IMR-90 (cell line): ENCODE measurements at regions not wholly inside any gene's neighbourhood (a gene's known extent, or its start where the extent isn't known, plus 50 kb on each side); places are given as distances from the start of the nearest gene placed in this dataset.

Experiments used
- CEBPB ChIP-seq: IDR thresholded peaks from 2 replicates; pipeline ENCODE4 v1.6.1; 2012; ENCODE audit warnings: low read depth, low read length, improper control_type of control experiment
- CHD1 ChIP-seq: IDR thresholded peaks from 2 replicates; pipeline ENCODE4 v1.6.1; 2012; ENCODE audit warnings: low read depth, low read length, improper control_type of control experiment
- FOS ChIP-seq: fragments of 150-350 bp; IDR thresholded peaks from 2 replicates; pipeline ENCODE4 v1.6.1; 2016; ENCODE audit warnings: low read depth, low read length
- MAFK ChIP-seq: IDR thresholded peaks from 2 replicates; pipeline ENCODE4 v1.6.1; 2012; ENCODE audit warnings: low read depth, low read length, improper control_type of control experiment
- MAZ ChIP-seq: IDR thresholded peaks from 2 replicates; pipeline ENCODE4 v1.6.1; 2012; ENCODE audit warnings: low read depth, mild to moderate bottlenecking, low read length, improper control_type of control experiment, moderate library complexity, borderline replicate concordance
- POLR2A ChIP-seq: IDR thresholded peaks from 2 replicates; pipeline ENCODE4 v1.6.1; 2012; ENCODE audit warnings: mild to moderate bottlenecking, low read depth, low read length
- RAD21 ChIP-seq: IDR thresholded peaks from 2 replicates; pipeline ENCODE4 v1.6.1; 2012; ENCODE audit warnings: low read length, improper control_type of control experiment
- RFX5 ChIP-seq: IDR thresholded peaks from 2 replicates; pipeline ENCODE4 v1.8.0; 2012; ENCODE audit warnings: low read depth, mild to moderate bottlenecking, low read length, moderate library complexity
- SMC3 ChIP-seq: fragments of 150-350 bp; IDR thresholded peaks from 2 replicates; pipeline ENCODE4 v1.6.1; 2016; ENCODE audit warnings: low read depth, mild to moderate bottlenecking, antibody characterized with exemption, low read length, moderate library complexity
- TF ChIP-seq, protein P1 (sequence below): conservative IDR thresholded peaks from 2 replicates; pipeline ENCODE4 v1.5.1; 2012; ENCODE audit warnings: mild to moderate bottlenecking, low read depth, low read length, improper control_type of control experiment
- TF ChIP-seq, protein P2 (sequence below): fragments of 150-350 bp; IDR thresholded peaks from 2 replicates; pipeline ENCODE4 v1.6.1; 2017; ENCODE audit warnings: mild to moderate bottlenecking, antibody characterized with exemption, low read length, low read depth

DNA sequence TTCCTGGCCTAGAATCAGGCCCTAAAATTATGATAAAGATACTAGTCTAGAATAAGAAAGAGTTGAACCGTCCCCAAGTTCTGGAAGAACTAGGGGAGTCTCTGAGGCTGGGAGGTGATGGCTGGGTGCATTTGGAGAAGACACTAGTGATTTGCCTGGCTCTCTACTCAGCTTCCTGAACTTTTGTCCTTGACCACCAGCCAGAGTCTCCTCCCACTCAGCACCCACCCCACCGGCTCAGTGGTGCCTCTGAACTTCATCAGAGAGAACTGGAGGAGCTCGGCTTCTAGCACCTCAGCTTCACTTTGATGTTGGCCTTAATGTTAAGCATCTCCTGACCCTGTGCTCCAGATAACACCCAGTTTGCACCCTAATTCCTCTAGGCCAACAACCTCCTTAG is 73.0 kb downstream of the PERP start:
- TF ChIP-seq RFX5 (no peak), MAFK (no peak), SMC3 (no peak), FOS (no peak), POLR2A (no peak), MAZ (no peak), CHD1 (no peak), RAD21 (no peak), CEBPB (no peak)
- TF ChIP-seq, protein P1, sequence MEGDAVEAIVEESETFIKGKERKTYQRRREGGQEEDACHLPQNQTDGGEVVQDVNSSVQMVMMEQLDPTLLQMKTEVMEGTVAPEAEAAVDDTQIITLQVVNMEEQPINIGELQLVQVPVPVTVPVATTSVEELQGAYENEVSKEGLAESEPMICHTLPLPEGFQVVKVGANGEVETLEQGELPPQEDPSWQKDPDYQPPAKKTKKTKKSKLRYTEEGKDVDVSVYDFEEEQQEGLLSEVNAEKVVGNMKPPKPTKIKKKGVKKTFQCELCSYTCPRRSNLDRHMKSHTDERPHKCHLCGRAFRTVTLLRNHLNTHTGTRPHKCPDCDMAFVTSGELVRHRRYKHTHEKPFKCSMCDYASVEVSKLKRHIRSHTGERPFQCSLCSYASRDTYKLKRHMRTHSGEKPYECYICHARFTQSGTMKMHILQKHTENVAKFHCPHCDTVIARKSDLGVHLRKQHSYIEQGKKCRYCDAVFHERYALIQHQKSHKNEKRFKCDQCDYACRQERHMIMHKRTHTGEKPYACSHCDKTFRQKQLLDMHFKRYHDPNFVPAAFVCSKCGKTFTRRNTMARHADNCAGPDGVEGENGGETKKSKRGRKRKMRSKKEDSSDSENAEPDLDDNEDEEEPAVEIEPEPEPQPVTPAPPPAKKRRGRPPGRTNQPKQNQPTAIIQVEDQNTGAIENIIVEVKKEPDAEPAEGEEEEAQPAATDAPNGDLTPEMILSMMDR, result no peak
- TF ChIP-seq, protein P2, sequence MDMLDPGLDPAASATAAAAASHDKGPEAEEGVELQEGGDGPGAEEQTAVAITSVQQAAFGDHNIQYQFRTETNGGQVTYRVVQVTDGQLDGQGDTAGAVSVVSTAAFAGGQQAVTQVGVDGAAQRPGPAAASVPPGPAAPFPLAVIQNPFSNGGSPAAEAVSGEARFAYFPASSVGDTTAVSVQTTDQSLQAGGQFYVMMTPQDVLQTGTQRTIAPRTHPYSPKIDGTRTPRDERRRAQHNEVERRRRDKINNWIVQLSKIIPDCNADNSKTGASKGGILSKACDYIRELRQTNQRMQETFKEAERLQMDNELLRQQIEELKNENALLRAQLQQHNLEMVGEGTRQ, result no peak
